Osteoblast (primary cell): ENCODE measurements at regions not wholly inside any gene's neighbourhood (a gene's known extent, or its start where the extent isn't known, plus 50 kb on each side); places are given as distances from the start of the nearest gene placed in this dataset.

Source experiments
- DNase-seq: peaks from one replicate; pipeline ENCODE4 v3.0.0; 2011; ENCODE audit warnings: low spot score, mixed read lengths; ENCODE audit not compliant: insufficient read length; ENCODE audit errors: missing footprints
- H2AFZ ChIP-seq: 2 replicates; pipeline ENCODE4 v1.6.0; 2011; ENCODE audit warnings: mild to moderate bottlenecking, low read length
- H3K27ac ChIP-seq: 2 replicates; pipeline ENCODE4 v1.5.1; 2011; ENCODE audit warnings: mild to moderate bottlenecking, low read depth, low read length, moderate library complexity
- H3K27me3 ChIP-seq: 2 replicates; pipeline ENCODE4 v1.6.0; 2012; ENCODE audit warnings: mild to moderate bottlenecking, control low read depth, inconsistent platforms, low read length, moderate library complexity; ENCODE audit not compliant: insufficient read depth
- H3K36me3 ChIP-seq: 2 replicates; pipeline ENCODE4 v1.5.1; 2011; ENCODE audit warnings: mild to moderate bottlenecking, low read length, control low read depth, moderate library complexity; ENCODE audit not compliant: insufficient read depth
- H3K4me1 ChIP-seq: 2 replicates; pipeline ENCODE4 v1.5.1; 2011; ENCODE audit warnings: mild to moderate bottlenecking, low read length, control low read depth, moderate library complexity; ENCODE audit not compliant: insufficient read depth
- H3K4me2 ChIP-seq: 2 replicates; pipeline ENCODE4 v1.6.0; 2011; ENCODE audit warnings: mild to moderate bottlenecking, low read length; ENCODE audit not compliant: insufficient read depth
- H3K4me3 ChIP-seq: fragments of 200-600 bp; sonication (generic); 3 replicates; pipeline ENCODE4 v1.5.1; 2012; ENCODE audit warnings: mild to moderate bottlenecking, low read length, inconsistent platforms; ENCODE audit not compliant: insufficient read depth
- H3K79me2 ChIP-seq: 2 replicates; pipeline ENCODE4 v1.6.0; 2012; ENCODE audit warnings: mild to moderate bottlenecking, low read length, control low read depth, inconsistent platforms; ENCODE audit not compliant: insufficient read depth
- H3K9me3 ChIP-seq: 2 replicates; pipeline ENCODE4 v1.5.1; 2011; ENCODE audit warnings: low read depth, low read length, control low read depth
- H4K20me1 ChIP-seq: 2 replicates; pipeline ENCODE4 v1.6.0; 2012; ENCODE audit warnings: mild to moderate bottlenecking, low read length, control low read depth; ENCODE audit not compliant: insufficient read depth
- TF ChIP-seq, protein P1 (sequence below): IDR thresholded peaks from 2 replicates; pipeline ENCODE4 v1.5.1; 2011; ENCODE audit warnings: mild to moderate bottlenecking, low read depth, low read length, moderate library complexity; ENCODE audit errors: extremely low read depth

GRCh38 chr14:59091976-59092375 is 96.5 kb upstream of the DAAM1 start:
- TF ChIP-seq, protein P1, sequence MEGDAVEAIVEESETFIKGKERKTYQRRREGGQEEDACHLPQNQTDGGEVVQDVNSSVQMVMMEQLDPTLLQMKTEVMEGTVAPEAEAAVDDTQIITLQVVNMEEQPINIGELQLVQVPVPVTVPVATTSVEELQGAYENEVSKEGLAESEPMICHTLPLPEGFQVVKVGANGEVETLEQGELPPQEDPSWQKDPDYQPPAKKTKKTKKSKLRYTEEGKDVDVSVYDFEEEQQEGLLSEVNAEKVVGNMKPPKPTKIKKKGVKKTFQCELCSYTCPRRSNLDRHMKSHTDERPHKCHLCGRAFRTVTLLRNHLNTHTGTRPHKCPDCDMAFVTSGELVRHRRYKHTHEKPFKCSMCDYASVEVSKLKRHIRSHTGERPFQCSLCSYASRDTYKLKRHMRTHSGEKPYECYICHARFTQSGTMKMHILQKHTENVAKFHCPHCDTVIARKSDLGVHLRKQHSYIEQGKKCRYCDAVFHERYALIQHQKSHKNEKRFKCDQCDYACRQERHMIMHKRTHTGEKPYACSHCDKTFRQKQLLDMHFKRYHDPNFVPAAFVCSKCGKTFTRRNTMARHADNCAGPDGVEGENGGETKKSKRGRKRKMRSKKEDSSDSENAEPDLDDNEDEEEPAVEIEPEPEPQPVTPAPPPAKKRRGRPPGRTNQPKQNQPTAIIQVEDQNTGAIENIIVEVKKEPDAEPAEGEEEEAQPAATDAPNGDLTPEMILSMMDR, result no peak
- H3K27me3 ChIP-seq, result peaks cover 8% of the 10 kb centered on the region
- H3K9me3 ChIP-seq, result no peaks in the 10 kb centered on the region
- H3K4me3 ChIP-seq, result no peak overlapping the region
- no peaks in the 10 kb centered on the region for H3K36me3 ChIP-seq
- no peak overlapping the region for H2AFZ ChIP-seq
- no peaks in the 10 kb centered on the region for H4K20me1 ChIP-seq
- H3K4me1 ChIP-seq, result peaks cover under 1% of the 10 kb centered on the region
- H3K4me2 ChIP-seq, result no peak overlapping the region
- H3K27ac ChIP-seq, result no peak overlapping the region
- DNase-seq, result no peak
- H3K79me2 ChIP-seq, result no peaks in the 10 kb centered on the region

- Histone ChIP-seq H2AFZ (no peak overlapping the region), H4K20me1 (no peaks in the 10 kb centered on the region), H3K79me2 (no peaks in the 10 kb centered on the region), H3K4me3 (no peak overlapping the region), H3K36me3 (no peaks in the 10 kb centered on the region), H3K4me2 (no peak overlapping the region), H3K9me3 (no peaks in the 10 kb centered on the region), H3K4me1 (peaks cover 19% of the 10 kb centered on the region), H3K27me3 (peaks cover 8% of the 10 kb centered on the region), H3K27ac (no peak overlapping the region)
- DNase-seq, result no peak
- TF ChIP-seq, protein P1, result no peak
Observed at GRCh38 chr14:59093902-59094301, 94.6 kb upstream of the DAAM1 start.

DNA sequence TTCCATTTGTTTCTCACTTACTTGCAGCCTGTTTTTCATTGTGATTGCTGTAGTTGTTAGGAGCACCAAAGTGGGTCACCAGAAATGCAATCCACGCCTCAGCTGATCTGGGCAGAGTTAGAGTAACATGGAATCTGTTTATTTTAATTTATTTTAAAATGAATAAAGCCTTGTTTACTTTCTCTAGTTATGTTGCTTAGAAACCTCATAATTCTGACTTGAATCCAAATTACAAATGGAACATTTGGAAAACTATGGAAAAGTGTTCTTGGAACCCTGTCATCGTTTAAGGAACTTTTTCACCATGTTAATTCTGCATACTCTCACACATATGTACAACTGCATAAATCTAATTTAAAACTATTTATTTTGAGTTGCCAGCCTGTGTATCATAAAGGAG is 92.2 kb upstream of the DAAM1 start:
- H3K9me3 ChIP-seq, result no peaks in the 10 kb centered on the region
- H3K4me3 ChIP-seq, result no peak overlapping the region
- TF ChIP-seq, protein P1, result no peak
- no peak overlapping the region for H3K4me2 ChIP-seq
- no peaks in the 10 kb centered on the region for H3K79me2 ChIP-seq
- H3K4me1 ChIP-seq, result peaks cover 20% of the 10 kb centered on the region
- no peak for DNase-seq
- no peaks in the 10 kb centered on the region for H3K36me3 ChIP-seq
- no peak overlapping the region for H3K27ac ChIP-seq
- H2AFZ ChIP-seq, result no peak overlapping the region
- H3K27me3 ChIP-seq, result peaks cover 8% of the 10 kb centered on the region
- H4K20me1 ChIP-seq, result no peaks in the 10 kb centered on the region

DNA sequence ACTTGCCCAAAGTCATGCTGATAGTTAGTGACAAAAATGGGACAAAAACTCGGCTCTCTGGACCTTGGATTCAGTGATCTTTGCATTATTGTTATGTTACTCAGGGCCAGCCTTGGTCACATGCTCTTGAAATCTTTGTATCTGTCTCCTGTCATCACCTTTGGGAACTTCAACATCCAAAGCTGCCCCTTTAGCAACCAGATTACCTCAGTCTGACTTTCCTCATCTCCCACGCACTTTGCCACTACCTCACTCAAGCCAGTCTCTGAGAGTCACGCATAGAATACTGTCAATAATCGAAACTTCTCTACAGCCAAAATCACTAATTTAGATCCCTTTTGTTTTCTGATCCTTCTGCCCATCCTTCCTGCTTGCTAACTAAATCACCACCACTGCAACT is 90.8 kb upstream of the DAAM1 start:
- peak overlapping the region; percentile 12 for H3K4me2 ChIP-seq
- no peak overlapping the region for H3K4me3 ChIP-seq
- H3K79me2 ChIP-seq, result no peaks in the 10 kb centered on the region
- no peaks in the 10 kb centered on the region for H3K36me3 ChIP-seq
- DNase-seq, result peak; percentile 57
- peak overlapping the region; percentile 64 for H3K27ac ChIP-seq
- TF ChIP-seq, protein P1, result no peak
- H4K20me1 ChIP-seq, result no peaks in the 10 kb centered on the region
- H3K27me3 ChIP-seq, result peaks cover 1% of the 10 kb centered on the region
- H3K9me3 ChIP-seq, result no peaks in the 10 kb centered on the region
- H2AFZ ChIP-seq, result peak overlapping the region; percentile 8
- peaks cover 20% of the 10 kb centered on the region for H3K4me1 ChIP-seq
